ENCODE measurements at regions not wholly inside any gene's neighbourhood (a gene's known extent, or its start where the extent isn't known, plus 50 kb on each side); places are given as distances from the start of the nearest gene placed in this dataset.

- Histone ChIP-seq H3K4me1 (ENCODE audit: control insufficient read depth in 4 of 4, insufficient read depth in 4 of 4, low read length in 3 of 4) (no peaks in the 10 kb centered on the region), H3K27ac (ENCODE audit: low read depth in 1 of 2, low read length in 2 of 2) (no peak overlapping the region), H3K36me3 (ENCODE audit: control insufficient read depth in 4 of 4, insufficient read depth in 3 of 4, low read depth in 1 of 4, low read length in 3 of 4) (no peaks in the 10 kb centered on the region), H3K9me3 (ENCODE audit: control insufficient read depth in 4 of 4, low read length in 3 of 4) (no peaks in the 10 kb centered on the region), H3K9ac (ENCODE audit: low read depth in 1 of 2, low read length in 2 of 2) (no peak overlapping the region), H3K4me3 (ENCODE audit: low read depth in 1 of 3, low read length in 3 of 3) (no peak overlapping the region), H3K27me3 (ENCODE audit: control insufficient read depth in 4 of 4, insufficient read depth in 4 of 4, low read length in 3 of 4) (no peaks in the 10 kb centered on the region)
- peak; percentile 26 for DNase-seq (ENCODE audit: low spot score)
- 85% methylated on average over 2 of the region's 2 CpGs for WGBS
- TF ChIP-seq HNF4G (IDR thresholded peaks at IDR 0.05) (no peak), JUND (IDR thresholded peaks at IDR 0.05) (no peak), CTCF (IDR thresholded peaks at IDR 0.05; ENCODE audit: low read depth, low read length, missing input control) (no peak), GABPA (IDR thresholded peaks at IDR 0.05 in 1 of 2, conservative IDR thresholded peaks at IDR 0.05 in 1 of 2) (no peak)
Observed at GRCh38 chr1:30334767-30335166, 388.6 kb downstream of the MATN1 start.

GRCh38 chr1:30332116-30333094 lies 391.0 kb downstream of the MATN1 start:
- TF ChIP-seq ZBTB33 (IDR thresholded peaks at IDR 0.05) = no peak
- TF ChIP-seq YY1 (IDR thresholded peaks at IDR 0.05) = no peak
- no peak for TF ChIP-seq MAX (IDR thresholded peaks at IDR 0.05)
- DNase-seq (ENCODE audit: low spot score) = peak; percentile 25
- WGBS = 87% methylated on average over 18 of the region's 18 CpGs
- no peaks in the 10 kb centered on the region for H3K36me3 ChIP-seq (ENCODE audit: control insufficient read depth in 4 of 4, insufficient read depth in 3 of 4, low read depth in 1 of 4, low read length in 3 of 4)
- H3K4me1 ChIP-seq (ENCODE audit: control insufficient read depth in 4 of 4, insufficient read depth in 4 of 4, low read length in 3 of 4) = no peaks in the 10 kb centered on the region
- H3K27ac ChIP-seq (ENCODE audit: low read depth in 1 of 2, low read length in 2 of 2) = no peak overlapping the region
- no peaks in the 10 kb centered on the region for H3K9me3 ChIP-seq (ENCODE audit: control insufficient read depth in 4 of 4, low read length in 3 of 4)
- H3K9ac ChIP-seq (ENCODE audit: low read depth in 1 of 2, low read length in 2 of 2) = no peak overlapping the region
- no peaks in the 10 kb centered on the region for H3K27me3 ChIP-seq (ENCODE audit: control insufficient read depth in 4 of 4, insufficient read depth in 4 of 4, low read length in 3 of 4)
- H3K4me3 ChIP-seq (ENCODE audit: low read depth in 1 of 3, low read length in 3 of 3) = no peak overlapping the region

GRCh38 chr1:30331415-30332065 lies 391.8 kb downstream of the MATN1 start:
- DNase-seq (ENCODE audit: low spot score) = no peak
- Histone ChIP-seq H3K36me3 (ENCODE audit: control insufficient read depth in 4 of 4, insufficient read depth in 3 of 4, low read depth in 1 of 4, low read length in 3 of 4) (no peaks in the 10 kb centered on the region), H3K27ac (ENCODE audit: low read depth in 1 of 2, low read length in 2 of 2) (no peak overlapping the region), H3K9me3 (ENCODE audit: control insufficient read depth in 4 of 4, low read length in 3 of 4) (no peaks in the 10 kb centered on the region), H3K9ac (ENCODE audit: low read depth in 1 of 2, low read length in 2 of 2) (no peak overlapping the region), H3K4me3 (ENCODE audit: low read depth in 1 of 3, low read length in 3 of 3) (no peak overlapping the region), H3K4me1 (ENCODE audit: control insufficient read depth in 4 of 4, insufficient read depth in 4 of 4, low read length in 3 of 4) (no peaks in the 10 kb centered on the region), H3K27me3 (ENCODE audit: control insufficient read depth in 4 of 4, insufficient read depth in 4 of 4, low read length in 3 of 4) (no peaks in the 10 kb centered on the region)
- WGBS = 70% methylated on average over 8 of the region's 8 CpGs
- no peak for TF ChIP-seq TAF1 (conservative IDR thresholded peaks at IDR 0.05)
- no peak for TF ChIP-seq ATF3 (IDR thresholded peaks at IDR 0.05)
- TF ChIP-seq SP1 (IDR thresholded peaks at IDR 0.05) = no peak
- TF ChIP-seq FOXA2 (IDR thresholded peaks at IDR 0.05) = no peak
- no peak for TF ChIP-seq GABPA (IDR thresholded peaks at IDR 0.05 in 1 of 2, conservative IDR thresholded peaks at IDR 0.05 in 1 of 2)
- TF ChIP-seq YY1 (IDR thresholded peaks at IDR 0.05) = no peak
- TF ChIP-seq NR2F2 (IDR thresholded peaks at IDR 0.05) = no peak
- no peak for TF ChIP-seq JUND (IDR thresholded peaks at IDR 0.05)
- no peak for TF ChIP-seq FOXA1 (IDR thresholded peaks at IDR 0.05)
- no peak for TF ChIP-seq REST (IDR thresholded peaks at IDR 0.05)
- TF ChIP-seq RXRA (IDR thresholded peaks at IDR 0.05) = no peak
- no peak for TF ChIP-seq RAD21 (IDR thresholded peaks at IDR 0.05)
- no peak for TF ChIP-seq HNF4G (IDR thresholded peaks at IDR 0.05)
- no peak for TF ChIP-seq EGR1 (IDR thresholded peaks at IDR 0.05; ENCODE audit: low read depth in 2 of 2)
